AG08396 (cell line): ENCODE measurements at regions not wholly inside any gene's neighbourhood (a gene's known extent, or its start where the extent isn't known, plus 50 kb on each side); places are given as distances from the start of the nearest gene placed in this dataset.

Experiments used
- DNase-seq: peaks from one replicate; pipeline ENCODE4 v3.0.0; 2012; ENCODE audit warnings: low spot score, mixed read lengths

GRCh38 chr15:91559066-91559465 is 294.4 kb upstream of the SLCO3A1 start:
- no peak for DNase-seq

GRCh38 chr15:91561371-91562100 is 292.0 kb upstream of the SLCO3A1 start:
- peak; percentile 52 for DNase-seq

GRCh38 chr15:91562698-91563097 is 290.8 kb upstream of the SLCO3A1 start:
- DNase-seq = no peak

GRCh38 chr15:91564631-91565030 is 288.9 kb upstream of the SLCO3A1 start:
- DNase-seq = no peak

GRCh38 chr15:91566141-91566540 is 287.4 kb upstream of the SLCO3A1 start:
- DNase-seq = no peak

GRCh38 chr15:91568036-91568435 is 285.5 kb upstream of the SLCO3A1 start:
- no peak for DNase-seq

- DNase-seq = no peak
These were observed 281.4 kb upstream of the SLCO3A1 start for GRCh38 chr15:91572110-91572509.

- DNase-seq = no peak
These were observed 277.4 kb upstream of the SLCO3A1 start for GRCh38 chr15:91576096-91576495.

- DNase-seq = no peak
These were observed 275.0 kb upstream of the SLCO3A1 start for GRCh38 chr15:91578511-91578910.

- no peak for DNase-seq
These were observed 268.6 kb upstream of the SLCO3A1 start for GRCh38 chr15:91584895-91585294.

GRCh38 chr15:91586560-91586959 is 266.9 kb upstream of the SLCO3A1 start:
- DNase-seq = no peak

- DNase-seq = no peak
These were observed 264.1 kb upstream of the SLCO3A1 start for GRCh38 chr15:91589360-91589759.

GRCh38 chr15:91592567-91592966 is 260.9 kb upstream of the SLCO3A1 start:
- no peak for DNase-seq

GRCh38 chr15:91593067-91593466 is 260.4 kb upstream of the SLCO3A1 start:
- DNase-seq = no peak

GRCh38 chr15:91593653-91594052 is 259.9 kb upstream of the SLCO3A1 start:
- no peak for DNase-seq

- no peak for DNase-seq
These were observed 254.2 kb upstream of the SLCO3A1 start for GRCh38 chr15:91599261-91599660.

- DNase-seq = no peak
These were observed 250.0 kb upstream of the SLCO3A1 start for GRCh38 chr15:91603384-91604080.

GRCh38 chr15:91604122-91604521 is 249.4 kb upstream of the SLCO3A1 start:
- no peak for DNase-seq

- no peak for DNase-seq
These were observed 247.9 kb upstream of the SLCO3A1 start for GRCh38 chr15:91605576-91605975.

GRCh38 chr15:91609231-91609630 is 244.3 kb upstream of the SLCO3A1 start:
- no peak for DNase-seq

- DNase-seq = no peak
These were observed 243.5 kb upstream of the SLCO3A1 start for GRCh38 chr15:91609966-91610365.

GRCh38 chr15:91611561-91612323 is 241.8 kb upstream of the SLCO3A1 start:
- DNase-seq = no peak

GRCh38 chr15:91620229-91620628 is 233.3 kb upstream of the SLCO3A1 start:
- DNase-seq = no peak
